ENCODE measurements at regions not wholly inside any gene's neighbourhood (a gene's known extent, or its start where the extent isn't known, plus 50 kb on each side); places are given as distances from the start of the nearest gene placed in this dataset.
"Not testable (repeated sequence)": the region's sequence is repeated elsewhere in the genome, so short reads cannot be mapped to it uniquely, and the experiment has no call there.

DNA sequence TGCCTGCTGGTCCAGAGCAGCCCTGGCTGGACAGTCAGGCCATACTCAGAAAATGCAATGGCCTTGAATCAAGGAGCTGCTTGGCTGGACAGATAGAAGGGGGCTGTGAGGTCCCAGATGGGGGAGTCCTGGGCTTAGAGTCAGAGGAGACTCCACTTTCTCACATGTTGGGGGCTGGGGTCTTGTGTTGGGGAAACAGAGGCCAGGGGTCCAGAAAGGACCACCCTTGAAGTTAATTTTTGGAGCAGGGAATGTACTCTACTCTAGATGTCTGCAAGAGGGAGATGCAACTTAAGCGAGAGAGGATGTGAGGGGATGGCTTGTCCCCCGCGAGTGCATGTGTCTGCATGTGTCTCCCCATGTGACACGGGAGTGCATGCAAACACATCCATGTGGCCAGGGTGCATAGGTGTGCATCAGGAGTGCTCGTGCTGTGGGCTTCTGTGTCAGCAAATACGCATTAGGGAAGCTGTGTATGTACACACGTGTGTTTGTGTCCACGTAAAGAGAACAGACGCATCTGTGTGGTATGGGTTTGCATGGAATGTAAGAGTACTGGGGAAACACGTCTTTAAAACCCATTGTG, 303.2 kb downstream of the MYCN start:
- DNase-seq (ENCODE audit: low read depth): no peak

DNA sequence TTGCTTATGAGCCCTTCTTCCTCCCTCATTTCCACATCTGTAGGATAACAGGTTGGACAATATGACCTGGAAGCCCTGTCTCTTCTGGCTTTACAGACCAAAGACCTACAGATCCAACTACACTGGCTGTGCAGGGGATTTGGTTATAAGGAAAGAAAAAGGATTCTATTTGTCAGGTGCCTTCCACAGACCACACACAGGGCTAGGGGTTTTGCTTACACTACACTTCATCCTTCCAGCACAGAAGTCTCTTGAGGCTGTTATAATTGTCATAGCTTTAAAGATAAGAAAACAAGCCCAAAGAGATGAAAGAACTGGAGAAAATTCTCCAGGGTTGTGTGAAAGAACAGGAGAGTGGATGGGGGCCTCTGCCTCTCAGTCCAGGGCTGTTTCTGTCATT, 302.6 kb downstream of the MYCN start:
- no peak for DNase-seq (ENCODE audit: low read depth)

DNA sequence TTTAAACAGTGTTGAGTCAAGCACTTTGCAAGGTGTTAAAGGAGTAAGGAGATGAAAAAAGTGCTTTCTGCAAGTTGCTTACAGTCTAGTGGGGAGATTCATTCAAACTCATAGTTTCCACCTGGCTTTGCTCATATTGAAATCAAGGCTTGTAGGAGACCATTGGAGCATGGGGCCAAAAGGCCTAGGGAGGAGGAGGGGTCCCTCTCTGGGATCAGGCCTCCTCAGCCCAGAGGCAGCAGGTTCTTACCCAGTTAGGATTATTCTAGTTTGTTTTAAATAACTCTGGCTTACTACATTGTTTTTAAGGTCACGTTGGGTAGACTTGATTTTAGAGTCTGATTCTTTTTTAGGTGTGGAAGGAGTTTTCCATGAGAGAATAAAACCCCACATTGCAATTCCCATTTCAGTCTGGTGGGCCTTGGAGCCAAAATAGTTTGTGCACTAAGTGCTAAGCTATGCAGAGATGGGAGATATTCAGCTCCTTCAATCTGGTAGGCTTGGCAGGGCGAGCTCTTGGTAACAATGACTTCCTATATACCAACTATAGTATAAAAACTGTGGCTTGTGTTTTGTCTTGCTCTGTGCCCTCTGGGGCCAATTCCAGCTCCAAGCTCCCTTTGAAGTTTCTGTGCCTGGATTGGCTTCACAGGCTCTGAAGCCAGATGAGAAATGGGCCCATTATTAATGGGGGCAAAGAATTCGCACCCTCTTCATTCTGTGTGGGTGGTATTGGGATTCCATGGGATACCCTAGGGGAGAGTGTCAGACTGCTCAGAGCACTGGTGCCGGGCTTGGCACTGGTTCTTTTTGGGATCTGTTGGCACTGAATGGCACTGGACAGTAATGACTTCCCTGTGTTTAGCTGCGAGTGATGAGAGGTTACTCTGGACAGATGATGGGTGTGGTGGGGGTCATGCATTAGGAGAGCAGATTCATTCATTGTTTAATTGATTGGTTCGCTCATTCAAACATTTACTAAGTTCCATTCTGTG, 301.1 kb downstream of the MYCN start:
- DNase-seq (ENCODE audit: low read depth): no peak

DNA sequence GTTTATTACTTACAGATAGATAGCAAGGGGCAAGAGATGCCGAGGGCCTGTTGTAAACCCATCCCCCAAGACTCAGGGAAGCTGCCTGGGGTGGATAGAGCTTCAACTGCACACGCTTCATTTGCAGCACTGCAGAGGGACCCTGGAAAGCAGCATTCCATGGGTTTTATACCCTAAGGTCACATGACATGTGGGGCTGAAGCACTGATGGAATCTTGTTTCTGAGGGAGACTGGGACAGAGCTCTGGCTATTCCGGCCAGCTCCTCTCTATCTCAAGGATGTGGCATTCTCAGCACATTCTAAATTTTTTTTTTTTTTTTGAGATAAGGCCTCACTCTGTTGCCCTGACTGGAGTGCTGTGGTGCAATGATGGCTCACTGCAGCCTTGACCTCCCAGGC, 300.1 kb downstream of the MYCN start:
- DNase-seq (ENCODE audit: low read depth): no peak

DNA sequence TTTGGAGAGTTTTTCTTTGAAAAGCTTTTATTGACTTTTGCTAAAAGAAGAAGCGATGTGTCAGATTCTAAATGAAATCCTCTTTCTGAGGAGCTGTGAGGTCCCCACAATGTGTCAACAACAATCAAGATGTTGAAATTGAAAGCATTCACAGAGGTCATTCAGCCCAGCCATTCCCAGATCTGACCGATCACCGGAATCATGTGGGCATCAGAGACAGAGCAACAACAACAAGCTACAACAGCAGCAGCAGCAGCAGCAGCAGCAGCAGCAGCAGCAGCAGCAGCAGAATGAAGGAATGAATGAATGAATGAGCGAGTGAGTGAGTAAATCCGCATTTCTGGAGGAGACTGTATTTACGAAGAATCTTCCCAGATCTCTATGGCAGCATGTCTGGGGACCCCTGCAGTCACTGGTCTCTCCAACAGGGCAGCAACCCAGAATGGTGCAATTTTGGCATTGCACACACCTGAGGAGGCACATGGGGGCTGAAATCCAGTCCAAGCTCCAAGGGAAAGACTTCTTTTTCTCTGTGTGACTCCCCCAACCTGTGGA, 299.0 kb downstream of the MYCN start:
- DNase-seq (ENCODE audit: low read depth): no peak

DNA sequence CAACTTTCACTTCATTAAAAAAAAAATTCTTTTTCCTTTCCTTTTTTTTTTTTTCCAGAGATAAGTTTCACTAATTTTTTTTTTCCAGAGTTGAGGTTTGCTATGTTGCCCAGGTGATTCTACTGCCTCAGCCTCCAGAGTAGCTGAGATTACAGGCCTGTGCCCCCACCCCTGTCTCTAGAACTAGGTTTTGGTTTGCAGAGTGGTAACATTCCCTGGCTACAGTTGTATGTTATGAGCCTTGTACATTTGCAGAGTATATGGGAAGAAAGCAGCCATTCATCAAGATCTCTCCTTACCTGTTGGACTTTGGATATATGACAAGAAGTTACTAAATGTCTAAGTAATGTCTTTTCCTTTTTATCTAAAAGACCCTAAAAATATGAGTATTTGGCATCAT, 298.4 kb downstream of the MYCN start:
- DNase-seq (ENCODE audit: low read depth): no peak

DNA sequence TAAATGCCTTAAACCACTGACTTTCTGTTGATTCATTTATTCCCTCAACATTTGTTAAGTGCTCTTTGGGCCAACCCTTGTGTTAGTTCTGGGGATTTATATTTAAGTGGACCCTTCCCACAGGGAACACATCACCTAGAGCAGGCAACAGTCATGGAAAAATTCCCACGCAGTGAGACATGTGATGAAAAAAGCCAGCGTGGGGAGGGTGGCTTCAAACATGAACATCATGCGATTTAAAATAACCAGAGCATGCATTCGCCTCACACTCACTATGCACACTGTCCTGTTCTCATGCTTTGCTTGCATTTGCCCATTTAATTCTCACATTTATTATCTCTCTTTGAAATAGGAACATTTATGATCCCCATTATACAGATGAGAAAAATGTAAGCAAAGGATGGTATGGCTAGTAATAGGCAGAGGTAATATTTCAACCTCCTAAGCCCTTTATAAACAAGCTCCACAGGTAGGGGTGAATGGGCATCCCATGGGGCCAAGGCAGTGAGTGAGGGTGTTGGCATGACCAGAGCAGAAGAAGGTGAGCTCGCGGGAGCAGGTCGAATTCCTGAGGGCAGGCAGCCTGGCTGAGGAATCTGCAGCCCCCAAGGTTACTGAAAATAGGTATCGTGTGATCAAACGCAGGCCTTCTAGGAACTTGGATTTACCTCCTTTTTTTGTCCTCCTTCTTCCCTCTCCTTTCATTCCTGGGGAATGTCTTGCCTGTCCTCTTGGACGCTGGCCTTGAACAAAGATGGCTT, 297.8 kb downstream of the MYCN start:
- DNase-seq (ENCODE audit: low read depth): no peak

DNA sequence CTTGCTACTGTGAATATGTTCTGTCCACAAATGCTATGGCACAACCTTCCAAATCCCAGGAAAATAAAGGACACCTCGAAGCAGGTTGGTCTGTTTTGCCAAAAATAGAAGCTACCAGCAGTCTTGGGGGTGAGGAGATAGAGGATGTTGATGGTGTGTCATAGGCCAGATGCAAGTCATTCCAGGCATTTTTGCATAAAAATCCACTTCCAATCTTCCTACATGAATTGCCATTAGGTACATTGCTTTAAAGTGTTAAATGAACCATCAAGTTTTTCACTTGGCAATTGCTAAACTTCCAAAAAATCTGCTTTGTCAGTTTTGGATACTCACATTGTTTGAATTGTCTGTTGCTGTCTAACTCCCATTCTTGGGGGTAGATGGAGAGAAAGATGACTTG, 295.4 kb downstream of the MYCN start:
- DNase-seq (ENCODE audit: low read depth): no peak

DNA sequence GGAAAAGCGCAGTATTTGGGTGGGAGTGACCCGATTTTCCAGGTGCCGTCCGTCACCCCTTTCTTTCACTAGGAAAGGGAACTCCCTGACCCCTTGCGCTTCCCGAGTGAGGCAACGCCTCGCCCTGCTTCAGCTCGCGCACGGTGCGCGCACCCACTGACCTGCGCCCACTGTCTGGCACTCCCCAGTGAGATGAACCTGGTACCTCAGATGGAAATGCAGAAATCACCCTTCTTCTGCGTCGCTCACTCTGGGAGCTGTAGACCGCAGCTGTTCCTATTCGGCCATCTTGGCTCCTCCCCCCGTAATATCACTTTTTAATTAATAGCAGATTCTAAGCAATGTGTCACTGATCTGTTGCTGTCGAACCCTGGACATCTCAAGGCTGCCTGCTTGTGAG, 294.9 kb downstream of the MYCN start:
- not testable (repeated sequence) for DNase-seq (ENCODE audit: low read depth)

DNA sequence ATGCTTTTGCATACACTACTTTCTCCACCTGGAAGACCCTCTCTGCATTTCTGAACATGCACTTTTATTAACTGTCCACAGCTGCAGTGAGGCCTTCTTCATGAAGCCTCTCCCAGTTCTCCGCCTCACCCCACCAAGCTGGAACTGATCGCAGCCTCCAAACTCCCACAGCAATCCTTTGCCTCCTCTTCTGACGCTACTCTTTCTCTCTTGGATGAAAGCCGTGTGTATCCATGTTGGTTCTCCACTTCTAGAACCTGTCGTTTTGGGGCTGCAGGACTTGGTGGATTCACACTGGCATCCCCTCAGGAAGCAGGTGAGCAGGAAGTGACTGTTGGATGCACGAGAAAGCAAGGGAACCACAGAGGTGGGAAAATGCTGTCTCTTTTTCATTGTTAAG, 288.6 kb downstream of the MYCN start:
- no peak for DNase-seq (ENCODE audit: low read depth)

DNA sequence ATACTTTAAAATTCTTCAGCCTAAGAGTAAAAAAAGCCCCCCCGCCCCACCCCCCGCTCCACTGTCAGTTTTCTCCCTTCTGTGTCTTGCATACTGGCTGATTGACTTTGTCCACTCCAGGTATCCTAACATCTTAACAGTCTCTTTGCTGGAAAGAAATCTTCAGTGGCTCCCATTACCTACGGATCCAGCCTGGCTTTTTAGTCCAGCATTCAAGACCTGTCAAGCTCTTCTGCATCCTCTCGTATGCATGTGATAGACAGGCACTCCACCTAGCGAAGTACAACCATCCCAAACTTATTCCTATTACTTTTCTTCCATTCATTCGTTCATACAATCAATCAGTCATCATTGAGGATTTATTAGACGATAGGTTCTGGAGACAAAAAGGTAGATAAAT, 288.1 kb downstream of the MYCN start:
- DNase-seq (ENCODE audit: low read depth): no peak

DNA sequence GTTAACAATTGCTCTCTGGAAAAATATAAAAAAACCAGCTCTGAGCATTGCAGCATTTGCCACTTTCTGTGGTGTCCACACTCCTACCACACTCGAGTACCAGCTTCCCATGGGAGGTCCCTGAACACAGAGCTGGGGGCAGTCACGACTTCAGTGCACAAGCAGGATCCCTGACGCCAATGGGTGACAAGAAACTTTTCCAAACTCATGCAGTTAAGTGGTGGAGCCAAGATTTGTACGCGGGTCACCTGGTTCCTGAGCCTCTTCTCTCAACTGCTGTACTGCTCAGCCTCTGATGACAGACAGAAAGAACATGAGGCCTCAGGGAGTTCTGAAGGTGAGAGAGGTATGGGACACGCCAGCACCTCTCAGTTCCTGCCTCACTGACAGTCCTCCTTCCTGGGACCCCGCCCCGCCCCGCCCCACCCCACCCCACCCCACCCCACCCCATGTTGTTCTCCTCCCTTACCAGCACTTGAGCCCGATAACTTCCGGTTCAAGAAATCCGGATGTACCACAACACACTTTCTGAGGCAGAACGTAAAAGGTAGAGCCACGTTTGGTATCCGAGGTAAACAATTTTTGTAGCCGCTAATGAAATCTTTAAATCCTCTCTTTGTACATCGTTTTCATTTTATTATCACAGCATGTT, 287.6 kb downstream of the MYCN start:
- no peak for DNase-seq (ENCODE audit: low read depth)

DNA sequence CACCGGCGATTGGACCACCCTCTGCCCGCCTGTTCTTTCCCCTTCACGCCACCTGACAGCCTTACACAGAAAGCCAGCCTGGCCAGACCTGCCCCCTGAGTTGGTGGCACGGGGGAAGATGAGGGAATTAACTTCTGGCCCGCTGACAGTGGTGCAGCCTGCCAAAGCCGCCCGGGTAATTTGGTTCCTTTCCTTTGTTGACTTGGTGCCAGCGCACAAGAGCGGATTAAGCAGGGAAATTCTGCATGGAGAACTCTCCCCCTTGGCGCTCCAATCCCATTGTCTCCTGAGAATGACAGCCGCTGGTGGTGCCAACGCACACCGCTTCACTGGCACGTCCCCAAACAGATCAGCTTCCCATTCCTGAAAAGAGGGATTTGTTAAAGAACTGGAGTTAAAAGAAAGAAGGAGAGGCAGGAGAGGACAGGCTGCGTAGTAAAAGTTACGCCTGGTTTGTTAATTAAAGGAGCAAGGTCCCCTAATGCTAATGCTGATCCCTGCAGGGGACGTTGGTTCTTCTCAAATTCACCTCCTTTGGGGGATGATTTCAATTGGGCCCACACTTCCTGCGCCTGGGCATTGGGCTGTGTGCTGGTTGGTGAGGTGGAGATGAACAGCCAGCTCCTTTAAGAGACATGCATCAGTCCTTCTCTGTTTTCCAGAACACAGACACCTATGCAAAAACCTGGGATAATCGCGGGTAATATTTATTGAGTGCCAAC, 286.8 kb downstream of the MYCN start:
- DNase-seq (ENCODE audit: low read depth): no peak

DNA sequence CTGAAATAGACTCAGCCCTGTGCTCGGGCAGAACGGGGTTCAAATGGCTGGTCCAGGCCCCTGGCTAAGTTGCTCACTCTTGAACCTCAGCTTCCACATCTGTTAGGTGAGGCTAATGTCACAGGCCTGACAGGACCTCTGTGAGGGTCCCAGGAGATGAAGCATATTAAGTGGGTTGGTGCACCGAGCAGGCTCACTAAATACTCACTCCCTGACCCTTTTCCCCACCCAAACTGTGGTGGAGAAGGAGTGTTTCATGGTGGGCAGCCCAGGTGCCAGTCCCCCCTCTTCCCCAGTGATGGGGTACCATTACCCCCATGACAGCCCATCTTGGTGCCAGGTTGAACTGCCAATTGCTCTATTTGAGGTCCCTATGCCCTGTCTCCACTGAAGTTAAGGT, 286.0 kb downstream of the MYCN start:
- no peak for DNase-seq (ENCODE audit: low read depth)

DNA sequence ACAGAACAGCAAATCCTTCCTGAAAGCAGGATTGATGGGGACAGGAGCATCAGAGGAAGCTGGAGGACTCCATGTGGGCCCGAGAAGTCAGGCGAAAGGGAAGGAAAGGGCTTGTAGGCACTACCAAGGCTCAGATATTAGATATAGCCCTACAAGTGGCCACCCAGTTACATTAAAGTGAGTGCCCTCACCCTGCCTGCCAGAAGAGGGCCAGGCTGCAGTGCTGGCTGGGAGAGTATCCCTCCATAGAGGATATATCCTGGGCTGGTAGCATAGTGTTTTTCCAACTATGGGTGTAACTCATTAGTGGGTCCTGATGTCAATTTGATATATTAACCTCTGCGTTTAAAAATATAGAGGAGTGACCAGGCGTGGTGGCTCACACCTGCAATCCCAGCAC, 285.2 kb downstream of the MYCN start:
- DNase-seq (ENCODE audit: low read depth): no peak

DNA sequence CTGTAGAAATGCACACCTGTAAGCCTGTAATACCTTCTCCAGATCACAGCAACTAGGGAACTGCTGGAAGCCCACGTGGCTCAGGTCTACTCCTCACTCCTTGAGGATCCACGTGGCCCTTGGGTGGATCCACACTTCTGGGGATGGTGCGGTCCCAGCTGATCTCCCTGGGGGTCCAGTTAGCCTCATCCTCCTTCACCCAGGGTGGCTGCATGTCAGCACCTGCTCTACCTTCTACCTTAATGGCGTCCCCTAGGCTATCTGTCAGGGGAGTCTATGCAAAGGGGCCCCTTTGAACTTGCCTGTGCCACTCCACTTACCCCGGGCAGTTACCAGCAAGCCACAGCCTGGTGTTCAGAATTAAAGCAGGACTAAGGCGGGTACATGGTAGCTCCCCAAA, 284.7 kb downstream of the MYCN start:
- DNase-seq (ENCODE audit: low read depth): no peak

DNA sequence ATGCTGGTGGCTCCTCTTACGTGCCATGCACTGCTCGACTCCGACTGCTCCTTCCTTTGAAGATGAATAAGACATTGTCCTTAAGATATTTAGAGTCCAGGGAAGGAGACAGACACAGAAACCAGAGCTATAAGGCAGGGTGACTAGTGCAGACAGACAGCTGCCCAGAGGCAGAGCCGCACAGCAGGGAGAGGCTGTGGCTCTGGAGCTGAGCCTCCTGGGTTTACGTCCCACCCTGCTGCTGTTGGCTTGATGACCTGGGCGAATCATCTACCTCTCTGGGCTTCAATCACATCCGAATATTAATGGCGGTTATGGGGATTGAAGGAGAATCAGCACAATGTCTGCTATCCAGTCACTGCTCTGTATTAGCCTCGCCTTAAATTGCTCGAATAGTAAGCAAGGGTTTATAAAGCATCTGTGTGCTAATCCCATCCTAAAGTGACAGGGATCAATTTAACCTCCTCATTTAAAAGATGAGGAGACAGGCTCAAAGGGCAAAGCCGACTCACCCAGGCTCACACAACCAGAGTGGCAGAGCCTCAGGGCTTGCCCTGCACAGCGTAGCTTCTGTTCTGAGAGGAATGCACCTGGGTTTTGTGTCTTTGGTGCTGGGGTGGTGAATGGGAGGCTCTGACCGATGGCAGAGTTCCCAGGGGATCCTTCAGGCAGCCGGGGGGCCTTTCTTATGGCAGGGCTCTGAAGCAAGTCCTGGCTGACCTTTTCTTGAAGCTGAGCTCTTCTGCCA, 284.1 kb downstream of the MYCN start:
- no peak for DNase-seq (ENCODE audit: low read depth)

DNA sequence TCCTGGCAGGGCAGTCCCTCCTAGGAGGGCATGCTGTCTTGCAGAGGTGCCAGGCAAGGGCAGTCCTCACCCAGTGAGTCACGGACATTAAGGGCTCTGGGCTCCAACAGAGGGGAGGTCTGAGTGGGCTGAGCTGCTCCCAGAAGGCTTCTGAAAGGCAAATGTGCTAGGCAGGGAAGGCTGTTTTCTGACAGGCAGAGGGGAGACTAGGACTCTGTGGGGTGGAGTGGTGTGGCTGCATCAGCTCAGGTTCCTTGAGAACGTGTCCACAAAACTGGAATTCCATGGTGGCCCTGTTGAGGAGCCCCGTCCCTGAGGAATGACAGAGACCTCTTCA, 283.5 kb downstream of the MYCN start:
- no peak for DNase-seq (ENCODE audit: low read depth)

DNA sequence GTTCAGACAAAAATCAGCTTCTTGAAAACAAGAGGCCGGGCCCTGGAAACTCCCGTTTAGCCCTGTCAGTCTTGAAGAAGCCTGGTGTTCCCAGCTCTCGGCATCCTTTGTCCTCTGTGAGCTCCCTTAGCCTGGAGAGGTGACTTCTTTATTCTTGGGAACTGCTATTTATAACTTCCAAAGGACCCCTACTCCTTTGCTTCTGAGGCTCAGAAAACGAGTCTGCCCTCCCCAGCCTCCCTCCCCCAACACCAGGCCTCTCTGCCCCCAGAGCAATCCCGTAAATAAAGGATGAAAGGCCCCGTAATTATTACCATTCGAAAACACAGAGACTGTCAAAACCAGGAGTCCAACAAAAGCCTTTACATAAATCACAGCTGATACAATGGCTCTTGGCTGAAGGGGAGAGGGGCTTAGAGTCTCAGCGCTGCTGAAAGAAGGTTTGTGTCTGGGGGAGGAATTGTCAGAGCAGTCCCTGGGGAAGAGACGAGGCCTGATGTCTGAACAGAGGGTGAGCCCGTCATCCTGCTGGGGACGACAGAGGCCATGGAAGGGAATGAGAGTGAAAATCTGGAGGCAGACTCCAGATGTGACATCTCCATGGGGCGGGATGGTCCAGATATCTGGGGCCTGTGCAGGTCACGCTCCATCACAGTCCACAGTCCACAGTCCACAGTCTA, 283.0 kb downstream of the MYCN start:
- DNase-seq (ENCODE audit: low read depth): no peak

DNA sequence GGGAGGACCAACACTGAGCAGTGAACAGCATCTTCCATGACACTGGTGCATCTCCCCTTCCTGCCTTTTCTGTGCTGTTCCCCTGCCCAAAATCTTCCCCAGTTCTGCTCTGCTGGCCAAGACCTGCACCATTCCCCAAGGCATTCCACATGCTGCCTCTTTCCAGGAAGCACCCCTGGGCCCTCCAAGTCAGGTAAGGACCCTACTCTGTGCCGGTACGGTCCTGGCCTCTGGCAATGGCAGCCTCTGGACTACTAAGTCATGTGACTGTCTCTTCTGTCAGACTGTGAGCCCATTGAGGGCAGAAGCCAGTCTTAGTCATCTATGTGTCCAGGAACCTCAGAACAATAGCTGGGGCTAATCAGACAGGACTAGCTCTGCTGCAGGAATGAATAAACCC, 282.0 kb downstream of the MYCN start:
- DNase-seq (ENCODE audit: low read depth): no peak

Data from activated T-helper 9 cell treated with anti-CD3 and anti-CD28 coated beads, Interleukin-2, amount 50 U/mL, for 16 hours (primary cell).